Large intestine (tissue), 3 donors: ENCODE measurements at regions not wholly inside any gene's neighbourhood (a gene's known extent, or its start where the extent isn't known, plus 50 kb on each side); places are given as distances from the start of the nearest gene placed in this dataset.

ENCODE experiments used
- DNase-seq, 2 donors: peaks; one replicate each; pipeline versions ENCODE4 v3.0.0 to v3.0.0-alpha.2; 2013
- H3K27ac ChIP-seq: one replicate; pipeline ENCODE4 v1.5.1; 2013; ENCODE audit warnings: low read length
- H3K27me3 ChIP-seq: 2 replicates; pipeline ENCODE4 v1.6.1; 2013; ENCODE audit warnings: low read length; ENCODE audit not compliant: control insufficient read depth, insufficient read depth
- H3K36me3 ChIP-seq: 2 replicates; pipeline ENCODE4 v1.6.1; 2013; ENCODE audit warnings: low read length; ENCODE audit not compliant: control insufficient read depth, insufficient read depth
- H3K4me1 ChIP-seq: one replicate; pipeline ENCODE4 v1.6.1; 2013; ENCODE audit warnings: low read length; ENCODE audit not compliant: control insufficient read depth, insufficient read depth
- H3K4me3 ChIP-seq: one replicate; pipeline ENCODE4 v1.5.1; 2013; ENCODE audit warnings: low read length
- H3K9me3 ChIP-seq: one replicate; pipeline ENCODE4 v1.6.1; 2013; ENCODE audit warnings: mild to moderate bottlenecking, low read depth, low read length, moderate library complexity; ENCODE audit not compliant: control insufficient read depth
- WGBS: methylation state at CpG from one replicate; pipeline ENCODE4 v1.1.5; 2013; ENCODE audit warnings: low lambda C conversion rate; ENCODE audit not compliant: insufficient coverage; 5-methylcytosine and 5-hydroxymethylcytosine counted together

- Histone ChIP-seq H3K4me1 (no peaks in the 10 kb centered on the region), H3K36me3 (no peaks in the 10 kb centered on the region), H3K27me3 (no peaks in the 10 kb centered on the region), H3K9me3 (no peaks in the 10 kb centered on the region), H3K4me3 (no peak overlapping the region), H3K27ac (no peak overlapping the region)
- WGBS: no CpG with 5 or more reads among the region's 2 CpGs
- no peak for DNase-seq
These were observed 260.4 kb downstream of the TBX18 start for GRCh38 chr6:84504025-84504424.

- Histone ChIP-seq H3K27ac (no peak overlapping the region), H3K27me3 (no peaks in the 10 kb centered on the region), H3K9me3 (no peaks in the 10 kb centered on the region), H3K4me1 (no peaks in the 10 kb centered on the region), H3K4me3 (no peak overlapping the region), H3K36me3 (no peaks in the 10 kb centered on the region)
- no peak for DNase-seq
- WGBS: no CpG with 5 or more reads among the region's 3 CpGs
These were observed 263.1 kb downstream of the TBX18 start for GRCh38 chr6:84501315-84501714.

GRCh38 chr6:84500726-84501125 is 263.7 kb downstream of the TBX18 start:
- no peak overlapping the region for H3K27ac ChIP-seq
- no peak for DNase-seq
- no peaks in the 10 kb centered on the region for H3K9me3 ChIP-seq
- no peaks in the 10 kb centered on the region for H3K4me1 ChIP-seq
- H3K4me3 ChIP-seq: no peak overlapping the region
- 100% methylated on average over 2 of the region's 3 CpGs for WGBS
- no peaks in the 10 kb centered on the region for H3K36me3 ChIP-seq
- H3K27me3 ChIP-seq: no peaks in the 10 kb centered on the region

- no peak for DNase-seq
- H3K27me3 ChIP-seq: no peaks in the 10 kb centered on the region
- WGBS: no CpG with 5 or more reads among the region's 2 CpGs
- H3K27ac ChIP-seq: no peak overlapping the region
- no peak overlapping the region for H3K4me3 ChIP-seq
- H3K9me3 ChIP-seq: no peaks in the 10 kb centered on the region
- no peaks in the 10 kb centered on the region for H3K4me1 ChIP-seq
- H3K36me3 ChIP-seq: no peaks in the 10 kb centered on the region
These were observed 265.5 kb downstream of the TBX18 start for GRCh38 chr6:84498905-84499304.

- no peak overlapping the region for H3K27ac ChIP-seq
- WGBS: no CpG with 5 or more reads among the region's 13 CpGs
- no peak overlapping the region for H3K4me3 ChIP-seq
- H3K27me3 ChIP-seq: no peaks in the 10 kb centered on the region
- no peaks in the 10 kb centered on the region for H3K9me3 ChIP-seq
- no peaks in the 10 kb centered on the region for H3K4me1 ChIP-seq
- no peak for DNase-seq
- no peaks in the 10 kb centered on the region for H3K36me3 ChIP-seq
These were observed 265.1 kb upstream of the CEP162 start for GRCh38 chr6:84492241-84493165.

- no peak for DNase-seq
- no peaks in the 10 kb centered on the region for H3K36me3 ChIP-seq
- H3K4me3 ChIP-seq: no peak overlapping the region
- H3K9me3 ChIP-seq: no peaks in the 10 kb centered on the region
- H3K27ac ChIP-seq: no peak overlapping the region
- no peaks in the 10 kb centered on the region for H3K4me1 ChIP-seq
- WGBS: no CpG with 5 or more reads among the region's 1 CpG
- H3K27me3 ChIP-seq: no peaks in the 10 kb centered on the region
These were observed 262.2 kb upstream of the CEP162 start for GRCh38 chr6:84489598-84489997.

GRCh38 chr6:84486526-84486925 is 259.1 kb upstream of the CEP162 start:
- no peaks in the 10 kb centered on the region for H3K27me3 ChIP-seq
- no peak overlapping the region for H3K27ac ChIP-seq
- H3K4me3 ChIP-seq: no peak overlapping the region
- H3K36me3 ChIP-seq: no peaks in the 10 kb centered on the region
- DNase-seq: no peak
- H3K4me1 ChIP-seq: no peaks in the 10 kb centered on the region
- no peaks in the 10 kb centered on the region for H3K9me3 ChIP-seq

- WGBS: no CpG with 5 or more reads among the region's 1 CpG
- H3K4me1 ChIP-seq: no peaks in the 10 kb centered on the region
These were observed 241.7 kb upstream of the CEP162 start for GRCh38 chr6:84469144-84469543.

GRCh38 chr6:84467296-84467695 is 239.9 kb upstream of the CEP162 start:
- H3K27me3 ChIP-seq: no peaks in the 10 kb centered on the region
- no peak for DNase-seq
- no peaks in the 10 kb centered on the region for H3K9me3 ChIP-seq
- H3K27ac ChIP-seq: no peak overlapping the region
- no peak overlapping the region for H3K4me3 ChIP-seq
- no peaks in the 10 kb centered on the region for H3K4me1 ChIP-seq
- H3K36me3 ChIP-seq: no peaks in the 10 kb centered on the region

More at GRCh38 chr6:84469144-84469543, 241.7 kb upstream of the CEP162 start:
- Histone ChIP-seq H3K36me3 (no peaks in the 10 kb centered on the region), H3K27ac (no peak overlapping the region), H3K9me3 (no peaks in the 10 kb centered on the region), H3K27me3 (no peaks in the 10 kb centered on the region), H3K4me3 (no peak overlapping the region)
- no peak for DNase-seq

- H3K27ac ChIP-seq: no peak overlapping the region
- H3K9me3 ChIP-seq: no peaks in the 10 kb centered on the region
- WGBS: no CpG with 5 or more reads among the region's 4 CpGs
- no peak overlapping the region for H3K4me3 ChIP-seq
- DNase-seq: no peak
- H3K36me3 ChIP-seq: no peaks in the 10 kb centered on the region
- H3K4me1 ChIP-seq: no peaks in the 10 kb centered on the region
- no peaks in the 10 kb centered on the region for H3K27me3 ChIP-seq
These were observed 239.1 kb upstream of the CEP162 start for GRCh38 chr6:84466511-84466910.

- Histone ChIP-seq H3K27ac (no peak overlapping the region), H3K27me3 (no peaks in the 10 kb centered on the region), H3K4me1 (no peaks in the 10 kb centered on the region), H3K36me3 (no peaks in the 10 kb centered on the region), H3K9me3 (no peaks in the 10 kb centered on the region), H3K4me3 (no peak overlapping the region)
- no peak for DNase-seq
- 83% methylated on average over 2 of the region's 2 CpGs for WGBS
These were observed 237.0 kb upstream of the CEP162 start for GRCh38 chr6:84464471-84464870.
